GM15510 (cell line): ENCODE measurements at regions not wholly inside any gene's neighbourhood (a gene's known extent, or its start where the extent isn't known, plus 50 kb on each side); places are given as distances from the start of the nearest gene placed in this dataset.

Experiments
- POLR2A ChIP-seq: IDR thresholded peaks from 3 replicates; pipeline ENCODE4 v1.6.1; 2011; ENCODE audit warnings: borderline replicate concordance; ENCODE audit not compliant: insufficient read length; ENCODE audit errors: extremely low read depth

DNA sequence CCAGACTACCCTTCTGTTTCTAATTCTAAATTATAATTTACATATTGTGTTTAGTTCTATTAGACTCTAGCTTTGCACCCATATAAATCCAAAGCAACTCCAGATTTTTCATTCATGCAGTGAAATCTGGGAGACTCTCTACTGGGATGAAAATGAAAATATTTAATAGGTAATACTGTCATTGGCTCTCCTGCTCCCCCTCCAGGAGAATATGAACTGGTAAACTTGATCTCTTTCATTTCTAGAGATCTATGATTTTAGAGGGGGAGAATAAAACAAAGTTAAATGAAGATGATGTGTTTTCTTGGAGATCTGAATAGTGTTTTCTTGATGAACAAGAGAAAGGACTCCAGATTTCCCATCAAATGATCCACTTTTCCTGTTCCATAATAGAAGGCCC lies 104.3 kb upstream of the TMCC3 start:
- no peak for TF ChIP-seq POLR2A

DNA sequence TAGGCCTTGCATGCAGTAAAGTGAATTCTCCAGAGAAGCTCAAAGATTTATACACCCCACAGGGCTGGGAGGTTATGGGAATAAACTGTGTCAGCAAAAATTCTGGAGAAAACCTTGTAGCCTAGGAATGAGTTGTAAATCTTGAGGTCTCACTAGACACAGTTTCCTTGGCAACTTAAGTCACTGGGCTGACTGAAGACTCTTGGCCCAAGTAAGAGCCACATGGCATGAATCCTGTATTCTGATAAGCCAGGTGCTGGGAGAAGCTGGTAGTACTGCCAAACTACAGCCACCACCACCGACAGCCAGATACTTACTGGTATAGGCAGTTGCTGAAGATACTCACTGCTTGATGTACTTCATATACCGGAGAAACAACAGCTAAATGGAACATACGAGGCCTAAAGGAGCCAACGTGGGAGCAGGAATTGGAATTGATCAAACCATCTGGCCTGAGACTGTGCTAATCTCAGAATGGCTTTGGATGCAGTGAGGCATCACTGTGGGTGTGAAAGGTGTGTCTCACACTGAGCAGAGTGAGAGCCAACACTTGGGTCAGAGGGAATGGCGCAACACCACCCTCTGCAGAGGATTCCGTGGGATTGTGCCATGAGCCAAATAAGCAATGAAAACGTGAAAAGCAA lies 102.8 kb upstream of the TMCC3 start:
- no peak for TF ChIP-seq POLR2A

DNA sequence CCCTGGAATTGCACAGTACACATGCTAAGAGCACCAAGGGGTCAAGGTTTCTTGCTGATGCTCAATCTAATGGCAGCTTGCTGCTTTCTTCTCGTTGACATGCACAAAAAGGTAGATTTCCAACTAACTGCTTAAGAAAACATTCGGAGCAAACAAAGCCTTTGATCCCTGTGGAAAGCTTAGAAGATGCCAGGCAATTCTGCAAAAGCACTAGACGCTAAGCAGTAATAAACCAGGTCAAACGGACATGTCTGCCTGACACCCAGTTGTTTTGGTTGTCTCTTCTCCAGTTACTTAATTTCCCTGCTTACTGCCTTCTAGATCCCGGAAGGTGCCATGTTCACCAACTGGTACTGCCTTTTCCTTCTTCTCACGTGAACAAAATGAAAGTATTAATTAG lies 100.5 kb upstream of the TMCC3 start:
- TF ChIP-seq POLR2A, result no peak

DNA sequence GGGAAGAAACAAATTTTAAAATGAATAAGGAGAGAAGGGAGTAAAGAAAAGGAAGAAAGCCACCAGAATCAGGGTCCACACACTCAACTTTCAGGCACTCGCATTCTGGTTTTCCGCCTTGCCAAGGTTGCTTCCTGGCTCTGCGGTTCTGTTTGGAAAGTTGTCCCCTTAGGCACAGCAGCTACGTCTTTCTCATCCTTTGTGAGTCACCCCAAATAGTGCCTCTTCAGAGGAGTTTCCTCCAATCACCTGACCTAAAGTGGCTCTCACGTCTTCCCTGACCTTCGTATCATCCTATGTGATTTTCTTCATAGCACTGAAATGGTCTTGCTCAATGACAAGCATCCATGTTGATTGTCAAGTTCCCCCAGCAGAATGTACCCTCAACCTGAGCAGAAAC lies 99.5 kb upstream of the TMCC3 start:
- TF ChIP-seq POLR2A, result no peak

DNA sequence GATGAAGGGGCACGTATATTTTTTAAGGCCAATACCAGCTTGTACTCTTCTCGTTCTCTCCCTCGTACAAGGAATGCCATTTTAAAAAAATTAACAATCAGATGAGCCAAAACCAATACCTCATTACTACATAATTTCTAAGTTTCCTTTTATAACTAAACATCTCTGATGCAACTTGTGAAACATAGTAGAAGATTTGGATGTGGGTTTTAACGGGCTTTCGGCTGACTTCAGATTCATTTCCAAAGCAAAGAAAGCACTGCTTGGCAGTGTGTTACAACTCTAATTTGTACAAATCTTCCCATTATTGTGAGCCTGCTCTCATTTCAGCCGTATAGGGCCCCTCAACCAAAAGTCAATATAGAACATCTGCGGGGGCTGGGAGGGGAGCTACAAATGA lies 99.1 kb upstream of the TMCC3 start:
- no peak for TF ChIP-seq POLR2A

DNA sequence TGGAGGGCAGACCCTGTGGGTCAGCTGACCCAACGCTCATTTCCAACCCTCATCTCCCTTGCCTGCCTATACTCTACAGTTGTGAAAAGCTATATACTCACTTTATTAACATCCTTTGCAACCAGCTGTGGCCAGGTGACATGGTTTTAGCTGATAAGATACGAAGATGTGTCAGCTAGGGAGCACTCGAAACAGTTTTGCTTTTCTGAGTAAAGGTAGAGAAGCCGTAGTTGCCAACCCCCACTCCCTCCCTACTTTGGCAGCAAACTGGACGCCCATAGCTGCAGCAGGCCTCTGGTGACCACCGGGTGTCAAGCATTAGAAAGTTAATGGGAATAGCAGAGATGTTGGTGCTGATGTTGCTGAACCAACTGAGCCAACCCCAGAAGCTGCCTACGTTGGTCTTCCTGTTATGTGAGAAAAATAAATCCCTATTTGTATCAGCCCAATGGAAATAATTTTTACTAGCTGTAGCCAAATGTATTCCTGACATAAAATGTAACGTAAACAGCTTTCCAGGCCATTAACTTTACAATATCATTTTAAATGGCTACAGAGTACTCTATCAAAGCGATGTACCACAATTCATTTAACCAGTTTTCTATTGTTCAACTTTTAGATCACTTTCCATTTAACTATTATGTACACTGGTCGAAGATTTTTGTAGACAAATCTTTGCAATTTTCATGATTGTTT lies 98.5 kb upstream of the TMCC3 start:
- TF ChIP-seq POLR2A, result no peak

DNA sequence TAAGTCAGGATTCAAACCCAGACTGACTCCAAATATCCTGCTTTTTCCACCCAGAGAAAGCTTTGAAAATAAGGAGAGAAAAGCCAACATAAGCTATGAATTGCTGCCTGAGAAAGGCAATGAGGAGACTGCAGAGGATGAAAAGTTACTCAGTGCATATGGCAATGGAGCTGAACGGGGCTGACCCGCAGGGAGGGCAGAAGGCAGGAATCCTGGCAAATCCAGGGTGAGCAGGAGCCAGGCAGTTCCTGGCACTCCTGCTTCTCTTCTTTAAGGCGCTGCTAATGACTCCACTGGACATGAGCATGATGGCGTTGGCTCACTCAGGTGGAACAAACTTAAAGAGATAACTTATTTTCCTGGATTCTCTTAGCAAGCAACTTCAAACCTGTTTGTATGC lies 95.2 kb upstream of the TMCC3 start:
- no peak for TF ChIP-seq POLR2A

DNA sequence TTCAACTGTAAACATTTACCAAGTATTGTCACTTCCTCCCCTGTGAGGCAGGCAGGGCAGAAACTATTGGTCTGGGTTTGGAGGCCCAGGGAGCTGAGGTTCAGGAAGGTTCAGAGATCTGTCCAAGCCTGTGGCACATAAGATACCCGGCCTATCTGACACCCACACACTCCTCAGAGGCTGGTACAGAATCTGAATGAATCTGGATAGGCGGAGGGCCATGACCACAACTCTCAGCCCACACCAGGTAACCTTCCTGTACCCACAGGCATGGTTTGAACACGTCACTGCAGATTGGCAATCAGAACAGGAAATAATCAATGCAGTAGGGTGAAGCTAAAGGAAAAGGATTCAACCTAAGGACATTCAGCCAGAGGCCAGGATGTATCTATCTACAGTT lies 92.8 kb upstream of the TMCC3 start:
- TF ChIP-seq POLR2A, result no peak

DNA sequence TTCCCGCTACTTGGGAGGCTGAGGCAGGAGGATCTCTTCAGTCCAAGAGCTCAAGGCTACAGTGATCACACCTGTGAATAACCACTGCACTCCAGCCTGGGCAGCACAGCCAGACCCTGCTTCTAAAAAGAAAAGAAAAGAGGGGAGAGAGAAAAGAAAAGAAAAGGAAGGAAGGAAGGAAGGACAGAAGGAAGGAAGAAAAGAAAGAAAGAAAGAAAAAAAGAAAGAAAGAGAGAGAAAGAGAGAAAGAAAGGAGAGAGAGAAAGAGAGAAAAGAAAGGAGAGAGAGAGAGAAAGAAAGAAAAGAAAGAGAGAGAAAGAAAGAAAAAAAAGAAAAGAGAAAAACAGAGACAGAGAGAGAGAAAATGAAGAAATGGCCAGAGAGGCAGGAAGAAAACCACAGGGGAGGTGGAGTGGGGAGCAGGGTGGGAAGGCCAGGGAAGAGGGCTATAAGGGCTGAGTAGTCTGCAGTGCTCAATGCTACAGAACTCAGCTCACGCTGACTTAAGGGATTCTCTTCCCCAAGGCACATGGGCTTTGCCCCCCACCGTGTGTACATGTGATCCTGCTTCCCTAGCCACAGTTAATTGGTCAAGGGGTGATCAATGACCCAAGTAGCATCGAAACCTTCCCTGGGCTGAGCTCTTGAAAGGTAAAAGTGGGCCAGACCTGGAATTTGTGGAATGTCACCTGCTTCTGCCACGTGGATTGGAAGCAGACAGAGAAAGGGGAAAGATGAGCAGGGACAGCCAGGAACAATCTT lies 90.4 kb upstream of the TMCC3 start:
- no peak for TF ChIP-seq POLR2A

DNA sequence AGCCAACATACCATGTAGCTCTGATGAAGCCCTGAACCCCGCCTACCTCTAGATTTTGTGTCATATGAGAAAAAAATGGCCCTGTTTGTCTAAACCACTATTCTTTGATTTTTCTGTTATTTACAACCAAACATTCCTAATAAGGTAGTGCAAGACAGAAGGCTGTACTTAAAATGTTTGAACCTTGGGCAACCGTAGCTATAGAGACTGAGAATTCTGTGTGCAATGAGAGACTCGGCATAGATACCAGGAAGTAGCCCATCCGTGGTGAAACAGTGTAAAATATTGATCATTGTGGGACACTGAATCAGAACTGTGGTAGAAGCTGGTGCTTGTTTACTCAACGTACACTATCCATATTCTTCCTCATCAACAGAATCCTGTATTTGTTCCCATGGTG lies 86.5 kb upstream of the TMCC3 start:
- no peak for TF ChIP-seq POLR2A

DNA sequence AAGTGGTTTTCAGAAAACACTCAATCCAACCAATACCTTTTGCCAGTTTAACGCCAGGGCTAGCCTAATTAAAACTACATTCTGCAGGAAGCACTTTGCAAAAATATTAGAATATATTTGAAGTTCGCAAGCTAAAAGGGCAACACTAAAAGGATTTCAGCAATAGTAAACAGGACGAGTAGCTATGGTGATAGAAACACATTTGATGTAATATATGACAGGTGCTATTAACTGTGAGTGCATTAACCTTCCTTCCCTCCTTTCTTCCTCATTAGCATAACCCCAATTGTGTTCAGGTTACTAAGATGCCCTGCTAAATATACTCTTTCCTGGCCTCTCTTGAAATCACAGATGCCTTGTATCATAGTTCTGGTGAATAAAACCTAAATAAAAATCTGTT lies 85.6 kb upstream of the TMCC3 start:
- no peak for TF ChIP-seq POLR2A

DNA sequence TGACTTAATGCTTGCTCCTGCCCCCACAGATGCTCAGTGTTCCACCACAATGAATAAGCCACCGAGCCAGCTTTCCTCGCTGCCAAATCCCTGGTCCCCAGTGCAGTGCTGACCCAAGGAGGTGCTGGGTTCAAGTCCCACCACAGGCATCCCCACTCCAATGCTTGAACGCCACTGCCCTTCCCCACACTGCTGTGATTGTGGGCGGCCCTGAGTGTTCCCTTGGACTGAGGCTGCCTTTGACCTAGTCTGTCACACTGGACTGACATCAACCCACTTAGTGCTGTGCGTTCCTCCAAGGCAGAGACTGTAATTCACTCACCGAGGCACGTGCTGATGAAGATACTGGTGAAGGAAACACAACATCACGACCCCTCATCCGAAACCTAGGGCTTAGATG lies 83.4 kb upstream of the TMCC3 start:
- no peak for TF ChIP-seq POLR2A

DNA sequence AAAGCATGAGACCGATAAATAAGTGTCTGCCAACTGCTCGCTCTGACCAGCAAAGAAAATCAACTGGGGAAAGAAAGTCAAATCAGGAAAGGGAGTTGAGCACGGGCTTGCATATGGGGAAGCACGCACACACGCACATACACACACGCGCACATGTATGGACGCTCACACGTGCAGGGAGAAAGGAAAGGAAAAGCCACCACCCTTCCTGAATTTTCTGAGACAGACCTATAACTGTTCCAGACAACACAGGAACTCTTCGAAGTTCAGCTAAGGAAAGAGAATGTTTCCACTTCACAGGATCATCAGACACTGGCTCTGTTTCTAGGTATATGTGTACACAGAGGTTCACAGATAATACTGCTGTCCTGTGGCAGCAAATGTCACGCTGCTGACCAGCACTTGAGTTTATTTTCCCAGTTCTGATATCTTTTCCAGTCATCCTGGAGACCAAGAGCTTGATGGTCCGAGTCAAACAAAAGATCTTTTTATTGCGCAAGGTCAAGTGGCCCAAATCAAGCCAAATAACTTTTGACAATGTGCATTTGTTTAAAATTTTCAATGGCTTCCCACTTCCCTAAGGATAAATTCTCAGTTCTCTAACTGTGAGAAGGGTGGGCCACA lies 82.1 kb upstream of the TMCC3 start:
- TF ChIP-seq POLR2A, result no peak

DNA sequence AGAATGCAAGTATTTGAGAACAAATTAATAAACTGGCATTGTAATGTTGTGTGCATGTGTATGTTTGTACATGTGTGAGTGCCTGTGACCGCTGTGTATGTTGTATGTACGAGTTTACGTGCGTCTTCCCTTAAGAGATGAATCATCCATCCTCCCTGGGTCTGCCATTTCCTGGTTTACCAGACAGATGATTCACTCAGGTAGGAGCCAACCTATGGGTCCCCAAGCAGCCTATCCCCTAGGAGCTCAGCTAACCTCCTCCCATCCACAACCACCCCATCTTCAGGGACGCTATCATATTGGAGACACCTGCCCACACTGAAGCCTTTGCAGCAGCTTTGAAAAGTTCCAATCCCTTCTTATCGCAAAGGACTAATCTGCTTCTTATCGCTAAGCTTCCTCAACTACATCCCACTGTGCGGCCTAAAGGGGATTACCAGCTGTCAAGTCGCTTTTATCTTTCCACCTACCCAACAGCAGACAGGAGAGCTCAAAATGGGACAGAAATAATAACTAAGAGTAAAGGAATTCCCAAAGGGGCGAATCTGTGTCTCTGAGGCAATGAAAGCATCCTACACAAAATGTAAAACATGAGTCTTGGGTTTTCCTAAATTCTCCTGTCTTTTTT lies 81.5 kb upstream of the TMCC3 start:
- TF ChIP-seq POLR2A, result no peak

DNA sequence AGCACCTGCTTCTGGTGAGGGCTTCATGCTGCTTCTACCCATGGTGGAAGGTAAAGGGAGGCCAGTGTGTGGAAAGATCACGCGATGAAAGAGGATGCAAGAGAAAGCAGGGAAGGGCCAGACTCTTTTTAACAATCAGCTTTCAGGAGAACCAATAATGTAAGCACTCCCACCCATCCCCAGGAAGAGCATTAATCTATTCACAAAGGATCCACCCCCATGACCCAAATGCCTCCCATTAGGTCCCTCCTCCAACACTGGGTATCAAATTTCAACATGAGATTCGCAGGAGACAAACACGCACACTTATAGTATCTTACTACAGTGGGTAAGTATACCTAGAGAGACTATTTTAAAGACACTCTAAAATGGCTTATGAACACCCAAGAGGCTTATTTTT lies 80.5 kb upstream of the TMCC3 start:
- TF ChIP-seq POLR2A, result no peak
